Karpas-422 (cell line): ENCODE measurements at regions not wholly inside any gene's neighbourhood (a gene's known extent, or its start where the extent isn't known, plus 50 kb on each side); places are given as distances from the start of the nearest gene placed in this dataset.
"Not testable (repeated sequence)": the region's sequence is repeated elsewhere in the genome, so short reads cannot be mapped to it uniquely, and the experiment has no call there.

Experiments
- DNase-seq: peaks from one replicate; pipeline ENCODE4 v3.0.0-alpha.2; 2015
- H2AFZ ChIP-seq: fragments of 200-600 bp; sonication (generic); 2 replicates; pipeline ENCODE4 v1.6.1; 2014; ENCODE audit warnings: antibody characterized with exemption, low read length, mixed read lengths
- H3K27ac ChIP-seq: fragments of 200-600 bp; sonication (generic); 2 replicates; pipeline ENCODE4 v1.5.1; 2014; ENCODE audit warnings: mild to moderate bottlenecking, low read length, moderate library complexity
- H3K27me3 ChIP-seq: fragments of 200-600 bp; sonication (generic); 2 replicates; pipeline ENCODE4 v1.6.1; 2014; ENCODE audit warnings: low read length, mixed read lengths
- H3K36me3 ChIP-seq: fragments of 200-600 bp; sonication (generic); 2 replicates; pipeline ENCODE4 v1.6.1; 2014; ENCODE audit warnings: low read length, mixed read lengths; ENCODE audit not compliant: insufficient read depth
- H3K4me1 ChIP-seq: fragments of 200-600 bp; sonication (generic); 2 replicates; pipeline ENCODE4 v1.6.1; 2014; ENCODE audit warnings: mild to moderate bottlenecking, low read length, mixed read lengths
- H3K4me2 ChIP-seq: fragments of 200-600 bp; sonication (generic); 2 replicates; pipeline ENCODE4 v1.6.1; 2014; ENCODE audit warnings: low read length, low read depth, mild to moderate bottlenecking; ENCODE audit not compliant: poor library complexity, severe bottlenecking
- H3K4me3 ChIP-seq: fragments of 200-600 bp; sonication (generic); 2 replicates; pipeline ENCODE4 v1.5.1; 2014; ENCODE audit warnings: mild to moderate bottlenecking, antibody characterized with exemption, low read length, mixed read lengths
- H3K79me2 ChIP-seq: fragments of 200-600 bp; sonication (generic); 2 replicates; pipeline ENCODE4 v1.6.1; 2014; ENCODE audit warnings: mild to moderate bottlenecking, low read length, mixed read lengths
- H3K9ac ChIP-seq: fragments of 200-600 bp; sonication (generic); 2 replicates; pipeline ENCODE4 v1.6.0; 2014; ENCODE audit warnings: low read length
- H3K9me2 ChIP-seq: fragments of 200-600 bp; sonication (generic), shearing (Covaris generic); replicated peaks from 2 replicates; pipeline ENCODE4 v1.6.0; 2014; ENCODE audit warnings: mild to moderate bottlenecking, low read length, moderate library complexity; ENCODE audit not compliant: insufficient read depth
- H3K9me3 ChIP-seq: fragments of 300-700, 200-600 bp; sonication (generic); 2 replicates; pipeline ENCODE4 v1.6.1; 2014; ENCODE audit warnings: low read length, mixed read lengths
- H4K20me1 ChIP-seq: fragments of 200-600 bp; sonication (generic); 2 replicates; pipeline ENCODE4 v1.6.1; 2014; ENCODE audit warnings: mild to moderate bottlenecking, antibody characterized with exemption, low read length, low read depth; ENCODE audit not compliant: insufficient read depth

- Histone ChIP-seq H2AFZ (no peak overlapping the region), H3K9ac (no peak overlapping the region), H3K27ac (no peak overlapping the region), H3K4me1 (no peaks in the 10 kb centered on the region), H3K4me3 (no peak overlapping the region), H3K36me3 (no peaks in the 10 kb centered on the region), H3K4me2 (no peak overlapping the region), H3K9me3 (peaks cover 10% of the 10 kb centered on the region), H3K79me2 (no peaks in the 10 kb centered on the region), H3K9me2 (no peaks in the 10 kb centered on the region), H3K27me3 (no peaks in the 10 kb centered on the region), H4K20me1 (no peaks in the 10 kb centered on the region)
- DNase-seq, result no peak
Observed at GRCh38 chr3:153567011-153567410, 405.0 kb downstream of the RAP2B start.

GRCh38 chr3:153567556-153567955, 405.5 kb downstream of the RAP2B start:
- Histone ChIP-seq H3K27ac (no peak overlapping the region), H3K4me2 (no peak overlapping the region), H3K9me3 (peaks cover 13% of the 10 kb centered on the region), H3K9me2 (no peaks in the 10 kb centered on the region), H3K79me2 (no peaks in the 10 kb centered on the region), H3K9ac (no peak overlapping the region), H3K4me3 (no peak overlapping the region), H4K20me1 (no peaks in the 10 kb centered on the region), H3K36me3 (no peaks in the 10 kb centered on the region), H3K4me1 (no peaks in the 10 kb centered on the region), H3K27me3 (no peaks in the 10 kb centered on the region), H2AFZ (no peak overlapping the region)
- no peak for DNase-seq

- not testable (repeated sequence) for DNase-seq, H3K4me3 ChIP-seq, H3K27me3 ChIP-seq, H3K36me3 ChIP-seq, H3K4me2 ChIP-seq, H3K79me2 ChIP-seq, H3K9me3 ChIP-seq, H3K9ac ChIP-seq, H3K4me1 ChIP-seq, H4K20me1 ChIP-seq, H3K9me2 ChIP-seq, H2AFZ ChIP-seq, H3K27ac ChIP-seq
Observed at GRCh38 chr3:153570481-153570880, 408.5 kb downstream of the RAP2B start.

- no peaks in the 10 kb centered on the region for H4K20me1 ChIP-seq
- no peak overlapping the region for H2AFZ ChIP-seq
- H3K9ac ChIP-seq, result no peak overlapping the region
- no peak overlapping the region for H3K4me3 ChIP-seq
- no peak overlapping the region for H3K27ac ChIP-seq
- H3K79me2 ChIP-seq, result no peaks in the 10 kb centered on the region
- H3K9me3 ChIP-seq, result peaks cover 6% of the 10 kb centered on the region
- no peaks in the 10 kb centered on the region for H3K27me3 ChIP-seq
- no peaks in the 10 kb centered on the region for H3K36me3 ChIP-seq
- no peaks in the 10 kb centered on the region for H3K9me2 ChIP-seq
- no peak overlapping the region for H3K4me2 ChIP-seq
- no peak for DNase-seq
- no peaks in the 10 kb centered on the region for H3K4me1 ChIP-seq
Observed at GRCh38 chr3:153572165-153572564, 410.1 kb downstream of the RAP2B start.

- Histone ChIP-seq H3K79me2 (no peaks in the 10 kb centered on the region), H2AFZ (no peak overlapping the region), H3K9me3 (peaks cover 6% of the 10 kb centered on the region), H3K9ac (no peak overlapping the region), H3K9me2 (no peaks in the 10 kb centered on the region), H4K20me1 (no peaks in the 10 kb centered on the region), H3K4me1 (no peaks in the 10 kb centered on the region), H3K36me3 (no peaks in the 10 kb centered on the region), H3K27me3 (no peaks in the 10 kb centered on the region), H3K27ac (no peak overlapping the region), H3K4me3 (no peak overlapping the region), H3K4me2 (no peak overlapping the region)
- DNase-seq, result no peak
Observed at GRCh38 chr3:153572654-153573053, 410.6 kb downstream of the RAP2B start.

GRCh38 chr3:153573481-153573880, 411.5 kb downstream of the RAP2B start:
- Histone ChIP-seq H3K4me3 (no peak overlapping the region), H3K79me2 (no peaks in the 10 kb centered on the region)

GRCh38 chr3:153574445-153574844, 412.4 kb downstream of the RAP2B start:
- no peak for DNase-seq
- H3K4me2 ChIP-seq, result no peak overlapping the region
- H3K27me3 ChIP-seq, result no peaks in the 10 kb centered on the region
- peaks cover 7% of the 10 kb centered on the region for H3K9me3 ChIP-seq
- no peaks in the 10 kb centered on the region for H3K79me2 ChIP-seq
- no peaks in the 10 kb centered on the region for H3K36me3 ChIP-seq
- no peaks in the 10 kb centered on the region for H3K9me2 ChIP-seq
- no peak overlapping the region for H3K27ac ChIP-seq
- H3K9ac ChIP-seq, result no peak overlapping the region
- no peak overlapping the region for H3K4me3 ChIP-seq
- no peak overlapping the region for H2AFZ ChIP-seq
- no peaks in the 10 kb centered on the region for H3K4me1 ChIP-seq
- no peaks in the 10 kb centered on the region for H4K20me1 ChIP-seq

More at GRCh38 chr3:153573481-153573880, 411.5 kb downstream of the RAP2B start:
- no peak overlapping the region for H2AFZ ChIP-seq
- no peaks in the 10 kb centered on the region for H4K20me1 ChIP-seq
- H3K9me3 ChIP-seq, result peaks cover 3% of the 10 kb centered on the region
- H3K4me1 ChIP-seq, result no peaks in the 10 kb centered on the region
- no peak overlapping the region for H3K9ac ChIP-seq
- H3K36me3 ChIP-seq, result no peaks in the 10 kb centered on the region
- no peak overlapping the region for H3K27ac ChIP-seq
- no peaks in the 10 kb centered on the region for H3K9me2 ChIP-seq
- DNase-seq, result no peak
- no peak overlapping the region for H3K4me2 ChIP-seq
- no peaks in the 10 kb centered on the region for H3K27me3 ChIP-seq

- no peaks in the 10 kb centered on the region for H3K36me3 ChIP-seq
- no peaks in the 10 kb centered on the region for H3K9me2 ChIP-seq
- H3K4me2 ChIP-seq, result no peak overlapping the region
- H4K20me1 ChIP-seq, result no peaks in the 10 kb centered on the region
- no peak overlapping the region for H3K27ac ChIP-seq
- no peak overlapping the region for H2AFZ ChIP-seq
- no peak overlapping the region for H3K9ac ChIP-seq
- DNase-seq, result no peak
- no peak overlapping the region for H3K4me3 ChIP-seq
- H3K27me3 ChIP-seq, result no peaks in the 10 kb centered on the region
- H3K79me2 ChIP-seq, result no peaks in the 10 kb centered on the region
- peaks cover 5% of the 10 kb centered on the region for H3K9me3 ChIP-seq
- H3K4me1 ChIP-seq, result no peaks in the 10 kb centered on the region
Observed at GRCh38 chr3:153577059-153577736, 415.2 kb downstream of the RAP2B start.
